HEK293 (cell line): ENCODE measurements at regions not wholly inside any gene's neighbourhood (a gene's known extent, or its start where the extent isn't known, plus 50 kb on each side); places are given as distances from the start of the nearest gene placed in this dataset.

ENCODE experiments used
- MYNN ChIP-seq: fragments of 450-650 bp; formaldehyde crosslinking; IDR thresholded peaks from 2 replicates; pipeline ENCODE4 v1.5.1; 2016; ENCODE audit warnings: missing biosample characterization, missing genetic modification characterization, borderline replicate concordance
- OVOL3 ChIP-seq: fragments of 450-650 bp; formaldehyde crosslinking; IDR thresholded peaks from 2 replicates; pipeline ENCODE4 v1.5.1; 2016; ENCODE audit warnings: missing biosample characterization, missing genetic modification characterization
- PBX3 ChIP-seq: sonication (generic); formaldehyde crosslinking; IDR thresholded peaks from 2 replicates; pipeline ENCODE4 v1.8.1; 2022; ENCODE audit warnings: mild to moderate bottlenecking, moderate library complexity, missing genetic modification reagents
- SCRT1 ChIP-seq: fragments of 450-650 bp; formaldehyde crosslinking; IDR thresholded peaks from 2 replicates; pipeline ENCODE4 v1.5.1; 2016; ENCODE audit warnings: missing biosample characterization, missing genetic modification characterization, borderline replicate concordance
- ZBTB1 ChIP-seq: fragments of 450-650 bp; formaldehyde crosslinking; IDR thresholded peaks from 2 replicates; pipeline ENCODE4 v1.5.1; 2016; ENCODE audit warnings: missing biosample characterization, missing genetic modification characterization
- ZBTB7A ChIP-seq: fragments of 450-650 bp; formaldehyde crosslinking; IDR thresholded peaks from 2 replicates; pipeline ENCODE4 v1.5.1; 2016; ENCODE audit warnings: low read depth, missing biosample characterization, missing genetic modification characterization
- ZFP41 ChIP-seq: fragments of 450-650 bp; formaldehyde crosslinking; IDR thresholded peaks from 2 replicates; pipeline ENCODE4 v1.5.1; 2016; ENCODE audit warnings: missing biosample characterization, missing genetic modification characterization, borderline replicate concordance
- ZFP69B ChIP-seq: fragments of 450-650 bp; formaldehyde crosslinking; IDR thresholded peaks from 2 replicates; pipeline ENCODE4 v1.5.1; 2016; ENCODE audit warnings: missing biosample characterization, missing genetic modification characterization
- ZNF121 ChIP-seq: fragments of 450-650 bp; formaldehyde crosslinking; IDR thresholded peaks from 2 replicates; pipeline ENCODE4 v1.5.1; 2016; ENCODE audit warnings: missing biosample characterization, missing genetic modification characterization
- ZNF2 ChIP-seq: fragments of 450-650 bp; formaldehyde crosslinking; IDR thresholded peaks from 2 replicates; pipeline ENCODE4 v1.5.1; 2016; ENCODE audit warnings: missing biosample characterization, missing genetic modification characterization
- ZNF221 ChIP-seq: fragments of 450-650 bp; formaldehyde crosslinking; IDR thresholded peaks from 2 replicates; pipeline ENCODE4 v1.5.1; 2017; ENCODE audit warnings: missing biosample characterization, missing genetic modification characterization, borderline replicate concordance
- ZNF223 ChIP-seq: fragments of 450-650 bp; formaldehyde crosslinking; IDR thresholded peaks from 2 replicates; pipeline ENCODE4 v1.5.1; 2016; ENCODE audit warnings: missing biosample characterization, missing genetic modification characterization
- ZNF266 ChIP-seq: fragments of 450-650 bp; formaldehyde crosslinking; IDR thresholded peaks from 2 replicates; pipeline ENCODE4 v1.5.1; 2016; ENCODE audit warnings: missing biosample characterization, missing genetic modification characterization, low read depth
- ZNF280C ChIP-seq: fragments of 450-650 bp; formaldehyde crosslinking; IDR thresholded peaks from 2 replicates; pipeline ENCODE4 v1.5.1; 2016; ENCODE audit warnings: missing biosample characterization, missing genetic modification characterization
- ZNF311 ChIP-seq: fragments of 450-650 bp; formaldehyde crosslinking; IDR thresholded peaks from 2 replicates; pipeline ENCODE4 v1.5.1; 2017; ENCODE audit warnings: missing biosample characterization, missing genetic modification characterization, borderline replicate concordance
- ZNF362 ChIP-seq: fragments of 450-650 bp; formaldehyde crosslinking; IDR thresholded peaks from 2 replicates; pipeline ENCODE4 v1.5.1; 2016; ENCODE audit warnings: missing biosample characterization, missing genetic modification characterization
- ZNF394 ChIP-seq: fragments of 450-650 bp; formaldehyde crosslinking; IDR thresholded peaks from 2 replicates; pipeline ENCODE4 v1.5.1; 2016; ENCODE audit warnings: missing biosample characterization, missing genetic modification characterization, mild to moderate bottlenecking, moderate library complexity, borderline replicate concordance
- ZNF426 ChIP-seq: fragments of 450-650 bp; formaldehyde crosslinking; IDR thresholded peaks from 2 replicates; pipeline ENCODE4 v1.5.1; 2017; ENCODE audit warnings: missing biosample characterization, missing genetic modification characterization, mild to moderate bottlenecking, inconsistent platforms, moderate library complexity
- ZNF530 ChIP-seq: fragments of 450-650 bp; formaldehyde crosslinking; IDR thresholded peaks from 2 replicates; pipeline ENCODE4 v1.5.1; 2016; ENCODE audit warnings: low read depth, missing biosample characterization, missing genetic modification characterization
- ZNF555 ChIP-seq: fragments of 450-650 bp; formaldehyde crosslinking; conservative IDR thresholded peaks from 2 replicates; pipeline ENCODE4 v1.5.1; 2017; ENCODE audit warnings: missing biosample characterization, mild to moderate bottlenecking, missing genetic modification characterization, inconsistent platforms
- ZNF585B ChIP-seq: fragments of 450-650 bp; formaldehyde crosslinking; IDR thresholded peaks from 2 replicates; pipeline ENCODE4 v1.5.1; 2016; ENCODE audit warnings: missing biosample characterization, missing genetic modification characterization
- ZNF621 ChIP-seq: fragments of 450-650 bp; formaldehyde crosslinking; IDR thresholded peaks from 2 replicates; pipeline ENCODE4 v1.5.1; 2017; ENCODE audit warnings: missing biosample characterization, missing genetic modification characterization
- ZNF654 ChIP-seq: fragments of 450-650 bp; formaldehyde crosslinking; IDR thresholded peaks from 2 replicates; pipeline ENCODE4 v1.5.1; 2016; ENCODE audit warnings: low read depth, missing biosample characterization, missing genetic modification characterization
- ZNF670 ChIP-seq: fragments of 450-650 bp; formaldehyde crosslinking; IDR thresholded peaks from 2 replicates; pipeline ENCODE4 v1.5.1; 2016; ENCODE audit warnings: missing biosample characterization, missing genetic modification characterization, low read depth
- ZNF704 ChIP-seq: fragments of 450-650 bp; formaldehyde crosslinking; IDR thresholded peaks from 2 replicates; pipeline ENCODE4 v1.5.1; 2016; ENCODE audit warnings: missing biosample characterization, missing genetic modification characterization
- ZNF747 ChIP-seq: fragments of 450-650 bp; formaldehyde crosslinking; IDR thresholded peaks from 2 replicates; pipeline ENCODE4 v1.5.1; 2016; ENCODE audit warnings: missing biosample characterization, missing genetic modification characterization
- ZNF792 ChIP-seq: fragments of 450-650 bp; formaldehyde crosslinking; IDR thresholded peaks from 2 replicates; pipeline ENCODE4 v1.5.1; 2016; ENCODE audit warnings: missing biosample characterization, missing genetic modification characterization
- TF ChIP-seq, protein P1 (sequence below): IDR thresholded peaks from 2 replicates; pipeline ENCODE4 v1.6.1; 2011; ENCODE audit warnings: mild to moderate bottlenecking, low read depth, low read length, borderline replicate concordance
- TF ChIP-seq, protein P2 (sequence below): fragments of 450-650 bp; formaldehyde crosslinking; IDR thresholded peaks from 2 replicates; pipeline ENCODE4 v1.5.1; 2016; ENCODE audit warnings: missing biosample characterization, missing genetic modification characterization

DNA sequence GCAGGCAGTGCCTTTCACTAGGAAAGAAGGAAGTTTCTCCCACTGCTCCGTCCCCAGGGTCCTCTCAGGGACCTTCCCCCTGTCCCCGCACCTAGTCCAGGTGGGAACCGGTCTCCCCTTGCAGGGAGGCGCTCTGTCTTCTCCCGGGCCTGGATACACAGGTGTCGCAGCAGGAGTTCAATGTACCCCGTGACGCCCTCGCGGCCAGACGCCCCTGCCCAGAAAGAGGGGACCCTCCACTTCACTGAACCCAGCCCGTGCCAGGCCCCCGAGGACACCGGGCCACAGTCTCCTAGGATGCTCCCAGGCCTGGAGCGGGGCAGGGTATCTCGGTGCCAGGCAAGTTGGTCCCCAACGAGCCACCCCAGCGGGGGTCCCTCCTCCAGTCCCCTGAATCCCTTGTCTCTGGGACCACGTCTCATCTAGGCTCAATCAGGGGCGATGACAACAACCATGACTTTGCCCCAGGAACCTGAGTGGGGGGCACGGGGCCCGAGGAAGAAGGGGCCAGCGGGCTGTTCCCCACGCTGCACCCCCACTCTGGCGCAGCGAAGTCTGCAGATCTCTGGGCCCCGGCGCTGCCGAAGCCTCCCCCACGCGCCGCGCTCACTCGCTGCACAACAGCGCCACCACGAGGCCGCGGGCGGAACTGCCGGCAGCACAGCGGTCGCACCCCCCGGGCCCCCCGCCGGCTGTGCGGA is 103.0 kb downstream of the EDN3 start (continued):
- TF ChIP-seq SCRT1, result no peak
- TF ChIP-seq ZNF311 (tag by site-specific recombination), result no peak
- TF ChIP-seq, protein P1, sequence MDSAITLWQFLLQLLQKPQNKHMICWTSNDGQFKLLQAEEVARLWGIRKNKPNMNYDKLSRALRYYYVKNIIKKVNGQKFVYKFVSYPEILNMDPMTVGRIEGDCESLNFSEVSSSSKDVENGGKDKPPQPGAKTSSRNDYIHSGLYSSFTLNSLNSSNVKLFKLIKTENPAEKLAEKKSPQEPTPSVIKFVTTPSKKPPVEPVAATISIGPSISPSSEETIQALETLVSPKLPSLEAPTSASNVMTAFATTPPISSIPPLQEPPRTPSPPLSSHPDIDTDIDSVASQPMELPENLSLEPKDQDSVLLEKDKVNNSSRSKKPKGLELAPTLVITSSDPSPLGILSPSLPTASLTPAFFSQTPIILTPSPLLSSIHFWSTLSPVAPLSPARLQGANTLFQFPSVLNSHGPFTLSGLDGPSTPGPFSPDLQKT, result no peak
- no peak for TF ChIP-seq ZNF426 (tag by site-specific recombination)
- TF ChIP-seq, protein P2, sequence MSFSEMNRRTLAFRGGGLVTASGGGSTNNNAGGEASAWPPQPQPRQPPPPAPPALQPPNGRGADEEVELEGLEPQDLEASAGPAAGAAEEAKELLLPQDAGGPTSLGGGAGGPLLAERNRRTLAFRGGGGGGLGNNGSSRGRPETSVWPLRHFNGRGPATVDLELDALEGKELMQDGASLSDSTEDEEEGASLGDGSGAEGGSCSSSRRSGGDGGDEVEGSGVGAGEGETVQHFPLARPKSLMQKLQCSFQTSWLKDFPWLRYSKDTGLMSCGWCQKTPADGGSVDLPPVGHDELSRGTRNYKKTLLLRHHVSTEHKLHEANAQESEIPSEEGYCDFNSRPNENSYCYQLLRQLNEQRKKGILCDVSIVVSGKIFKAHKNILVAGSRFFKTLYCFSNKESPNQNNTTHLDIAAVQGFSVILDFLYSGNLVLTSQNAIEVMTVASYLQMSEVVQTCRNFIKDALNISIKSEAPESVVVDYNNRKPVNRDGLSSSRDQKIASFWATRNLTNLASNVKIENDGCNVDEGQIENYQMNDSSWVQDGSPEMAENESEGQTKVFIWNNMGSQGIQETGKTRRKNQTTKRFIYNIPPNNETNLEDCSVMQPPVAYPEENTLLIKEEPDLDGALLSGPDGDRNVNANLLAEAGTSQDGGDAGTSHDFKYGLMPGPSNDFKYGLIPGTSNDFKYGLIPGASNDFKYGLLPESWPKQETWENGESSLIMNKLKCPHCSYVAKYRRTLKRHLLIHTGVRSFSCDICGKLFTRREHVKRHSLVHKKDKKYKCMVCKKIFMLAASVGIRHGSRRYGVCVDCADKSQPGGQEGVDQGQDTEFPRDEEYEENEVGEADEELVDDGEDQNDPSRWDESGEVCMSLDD (tag by site-specific recombination), result peak; percentile 84
- TF ChIP-seq ZNF792 (tag by site-specific recombination), result no peak
- TF ChIP-seq PBX3 (CRISPR knock-in tag), result no peak
- TF ChIP-seq ZNF2 (tag by site-specific recombination), result peak; percentile 92
- no peak for TF ChIP-seq ZNF585B
- TF ChIP-seq ZNF394 (tag by site-specific recombination), result no peak
- TF ChIP-seq OVOL3 (tag by site-specific recombination), result no peak
- TF ChIP-seq ZBTB7A (tag by site-specific recombination), result no peak
- TF ChIP-seq ZNF621 (tag by site-specific recombination), result no peak
- peak; percentile 79 for TF ChIP-seq ZFP69B (tag by site-specific recombination)
- no peak for TF ChIP-seq ZNF362 (tag by site-specific recombination)
- TF ChIP-seq ZNF704 (tag by site-specific recombination), result no peak
- TF ChIP-seq ZBTB1 (tag by site-specific recombination), result no peak
- TF ChIP-seq ZFP41 (tag by site-specific recombination), result no peak
- no peak for TF ChIP-seq ZNF266
- TF ChIP-seq MYNN (tag by site-specific recombination), result no peak
- peak; percentile 54 for TF ChIP-seq ZNF654 (tag by site-specific recombination)
- peak; percentile 30; the same call in 1 of the 2 replicates for TF ChIP-seq ZNF121
- TF ChIP-seq ZNF555 (tag by site-specific recombination), result no peak
- TF ChIP-seq ZNF280C (tag by site-specific recombination), result no peak
- no peak for TF ChIP-seq ZNF530 (tag by site-specific recombination)
- TF ChIP-seq ZNF670, result no peak
- TF ChIP-seq ZNF747 (tag by site-specific recombination), result no peak
- TF ChIP-seq ZNF221 (tag by site-specific recombination), result no peak
- no peak for TF ChIP-seq ZNF223 (tag by site-specific recombination)
